Activated naive CD8-positive, alpha-beta T cell treated with anti-CD3 and anti-CD28 coated beads, Interleukin-2, amount 10 ng/mL, durations not matched to agents 7 days and 5 days (primary cell): ENCODE measurements at regions not wholly inside any gene's neighbourhood (a gene's known extent, or its start where the extent isn't known, plus 50 kb on each side); places are given as distances from the start of the nearest gene placed in this dataset.
"Not testable (repeated sequence)": the region's sequence is repeated elsewhere in the genome, so short reads cannot be mapped to it uniquely, and the experiment has no call there.

ENCODE experiments used
- ATAC-seq: fragments of 150-1000 bp; cut with Tn5 transposase; one replicate; pipeline ENCODE4 v1.10.0; 2021; ENCODE audit warnings: low read depth, moderate library complexity
- POLR2A ChIA-PET: fragments of 350-600 bp; sonication (Branson Sonifier 250); formaldehyde crosslinking; loops from one replicate; lab custom pipeline; 2021; ENCODE audit warnings: antibody characterized with exemption; lab: Charles Lee
- DNase-seq: peaks from one replicate; pipeline ENCODE4 v3.0.0; 2021
- H3K27ac Mint-ChIP-seq: one replicate; pipeline ENCODE4 v1.8.0; 2022; ENCODE audit warnings: mild to moderate bottlenecking, mixed read lengths
- H3K27me3 Mint-ChIP-seq: one replicate; pipeline ENCODE4 v1.8.0; 2022; ENCODE audit warnings: mild to moderate bottlenecking, moderate library complexity, mixed read lengths
- H3K36me3 Mint-ChIP-seq: one replicate; pipeline ENCODE4 v1.8.0; 2021; ENCODE audit warnings: mild to moderate bottlenecking, mixed read lengths
- H3K4me1 Mint-ChIP-seq: one replicate; pipeline ENCODE4 v1.8.0; 2021; ENCODE audit warnings: mixed read lengths
- H3K4me3 Mint-ChIP-seq: one replicate; pipeline ENCODE4 v1.8.0; 2022; ENCODE audit warnings: mild to moderate bottlenecking, moderate library complexity, mixed read lengths
- H3K9me3 Mint-ChIP-seq: one replicate; pipeline ENCODE4 v1.8.0; 2021; ENCODE audit warnings: mixed read lengths

GRCh38 chrX:131830400-131831184 is 192.5 kb upstream of the STK26 start:
- POLR2A ChIA-PET, result interaction anchor here (0.5 to 0.6 kb wide), 2 partner anchors 181 to 369 kb away, joined by 3 read pairs; no protein-coding TSS in a partner anchor
- peak overlapping the region; percentile 84 for H3K27ac Mint-ChIP-seq
- H3K9me3 Mint-ChIP-seq, result no peaks in the 10 kb centered on the region
- H3K36me3 Mint-ChIP-seq, result no peaks in the 10 kb centered on the region
- peaks cover 26% of the 10 kb centered on the region for H3K4me1 Mint-ChIP-seq
- H3K4me3 Mint-ChIP-seq, result peak overlapping the region; percentile 84
- DNase-seq (peak; percentile 46), ATAC-seq (peak; percentile 88)
- H3K27me3 Mint-ChIP-seq, result no peaks in the 10 kb centered on the region

DNA sequence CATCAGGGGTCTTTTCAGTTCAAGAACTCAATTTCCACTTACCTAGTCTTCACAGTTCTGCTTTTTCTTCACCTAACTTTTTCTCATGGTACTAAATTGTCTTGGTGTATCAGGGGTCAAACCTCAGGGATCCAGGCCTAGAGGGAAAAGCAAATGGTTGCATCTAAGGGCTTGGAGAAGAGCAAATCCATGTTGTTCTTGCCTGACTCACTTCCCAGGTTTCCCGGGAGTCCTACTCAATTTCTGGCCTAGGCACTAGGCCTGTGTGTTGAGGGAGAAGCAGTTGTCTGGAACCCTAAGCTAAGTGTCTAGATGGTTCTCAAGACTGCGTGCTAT is 191.9 kb upstream of the STK26 start:
- H3K36me3 Mint-ChIP-seq, result no peaks in the 10 kb centered on the region
- peak overlapping the region; percentile 84 for H3K4me3 Mint-ChIP-seq
- H3K27me3 Mint-ChIP-seq, result no peaks in the 10 kb centered on the region
- H3K4me1 Mint-ChIP-seq, result peaks cover 24% of the 10 kb centered on the region
- peak overlapping the region; percentile 84 for H3K27ac Mint-ChIP-seq
- POLR2A ChIA-PET, result interaction anchor here (0.5 to 0.6 kb wide), 2 partner anchors 181 to 368 kb away, joined by 3 read pairs; no protein-coding TSS in a partner anchor
- DNase-seq (no peak), ATAC-seq (no peak)
- no peaks in the 10 kb centered on the region for H3K9me3 Mint-ChIP-seq

DNA sequence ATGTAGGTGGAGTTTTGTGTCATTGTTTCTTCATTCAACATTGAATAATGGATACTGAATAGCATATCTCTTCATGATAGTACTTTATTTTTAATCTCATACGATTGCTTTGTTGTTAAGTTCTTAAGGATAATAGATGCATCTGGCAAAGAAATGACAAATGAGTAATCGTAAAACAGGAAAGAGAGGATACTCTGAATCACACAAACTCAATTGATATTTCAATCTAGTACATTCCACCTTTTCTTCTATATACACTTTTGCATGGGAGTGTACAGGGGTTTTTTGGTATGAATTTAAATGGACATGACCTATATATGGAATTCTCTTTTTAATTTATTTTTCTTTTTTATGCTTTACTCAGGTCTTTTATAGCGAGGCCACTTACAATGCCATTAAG is 186.9 kb upstream of the STK26 start:
- Mint-ChIP-seq H3K36me3 (no peaks in the 10 kb centered on the region), H3K4me3 (no peak overlapping the region), H3K9me3 (no peaks in the 10 kb centered on the region), H3K27ac (no peak overlapping the region), H3K4me1 (peaks cover 10% of the 10 kb centered on the region), H3K27me3 (no peaks in the 10 kb centered on the region)
- DNase-seq (no peak), ATAC-seq (no peak)
- POLR2A ChIA-PET, result no interaction called here

DNA sequence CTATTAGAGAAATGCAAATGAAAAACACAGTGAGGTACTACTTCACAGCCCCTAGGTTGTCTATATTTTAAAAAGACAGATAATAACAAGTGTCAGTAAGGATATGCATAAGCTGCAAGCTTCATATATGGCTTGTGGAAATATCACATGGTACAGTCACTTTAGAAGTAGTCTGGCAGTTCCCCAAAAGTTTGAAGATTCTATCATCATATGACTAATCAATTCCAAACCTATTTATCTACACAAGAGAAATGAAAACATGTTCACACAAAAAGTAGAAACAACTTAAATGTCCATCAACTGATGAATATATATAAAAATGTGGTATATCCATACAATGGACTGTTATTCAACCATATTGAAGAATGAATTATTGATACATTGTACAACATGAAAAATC is 185.8 kb upstream of the STK26 start:
- ATAC-seq (no peak), DNase-seq (no peak)
- Mint-ChIP-seq H3K27me3 (no peaks in the 10 kb centered on the region), H3K27ac (no peak overlapping the region), H3K9me3 (no peaks in the 10 kb centered on the region), H3K36me3 (no peaks in the 10 kb centered on the region), H3K4me3 (no peak overlapping the region), H3K4me1 (peaks cover 3% of the 10 kb centered on the region)
- POLR2A ChIA-PET, result no interaction called here

DNA sequence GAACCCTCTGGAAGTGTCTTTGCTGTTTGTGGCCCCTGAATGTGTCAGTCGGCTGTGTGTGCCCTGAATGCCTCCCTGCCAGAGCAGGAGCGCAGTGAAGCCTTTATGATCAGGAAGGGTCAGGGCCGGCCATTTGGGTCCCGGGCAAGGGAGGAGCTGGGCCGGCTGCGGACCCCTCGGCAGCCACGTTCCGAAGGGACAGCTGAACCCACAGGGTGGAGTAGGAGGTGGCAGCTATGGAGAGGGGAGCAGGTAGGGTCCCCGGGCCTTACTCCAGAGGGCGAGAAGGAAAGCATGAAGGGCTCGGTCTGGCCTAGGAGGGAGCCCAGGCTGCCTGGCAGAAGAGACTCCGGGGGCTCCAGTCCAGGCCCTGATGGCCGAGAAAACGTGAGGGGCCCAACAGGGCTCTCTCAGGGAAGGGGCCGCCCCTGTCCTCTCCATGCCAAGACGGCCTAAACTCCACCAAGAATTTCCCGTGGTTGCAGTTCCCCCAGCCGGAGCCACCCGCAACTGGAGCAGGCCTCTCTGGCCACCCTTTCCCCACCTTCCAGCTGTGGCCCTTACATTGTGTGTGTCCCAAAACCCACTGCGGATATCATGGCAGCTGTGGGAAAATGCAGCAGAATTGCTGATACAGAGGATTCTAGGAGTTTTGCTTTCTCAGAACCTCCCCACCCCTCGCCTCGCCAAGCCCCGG is 182.2 kb upstream of the STK26 start:
- POLR2A ChIA-PET, result interaction anchor here (1.2 kb wide), 1 partner anchor 162 kb away, joined by 3 read pairs; no protein-coding TSS in a partner anchor
- DNase-seq (no peak), ATAC-seq (peak; percentile 18)
- Mint-ChIP-seq H3K4me3 (no peak overlapping the region), H3K27ac (peak overlapping the region; percentile 56), H3K9me3 (no peaks in the 10 kb centered on the region), H3K36me3 (no peaks in the 10 kb centered on the region), H3K4me1 (no peaks in the 10 kb centered on the region), H3K27me3 (peaks cover 2% of the 10 kb centered on the region)

DNA sequence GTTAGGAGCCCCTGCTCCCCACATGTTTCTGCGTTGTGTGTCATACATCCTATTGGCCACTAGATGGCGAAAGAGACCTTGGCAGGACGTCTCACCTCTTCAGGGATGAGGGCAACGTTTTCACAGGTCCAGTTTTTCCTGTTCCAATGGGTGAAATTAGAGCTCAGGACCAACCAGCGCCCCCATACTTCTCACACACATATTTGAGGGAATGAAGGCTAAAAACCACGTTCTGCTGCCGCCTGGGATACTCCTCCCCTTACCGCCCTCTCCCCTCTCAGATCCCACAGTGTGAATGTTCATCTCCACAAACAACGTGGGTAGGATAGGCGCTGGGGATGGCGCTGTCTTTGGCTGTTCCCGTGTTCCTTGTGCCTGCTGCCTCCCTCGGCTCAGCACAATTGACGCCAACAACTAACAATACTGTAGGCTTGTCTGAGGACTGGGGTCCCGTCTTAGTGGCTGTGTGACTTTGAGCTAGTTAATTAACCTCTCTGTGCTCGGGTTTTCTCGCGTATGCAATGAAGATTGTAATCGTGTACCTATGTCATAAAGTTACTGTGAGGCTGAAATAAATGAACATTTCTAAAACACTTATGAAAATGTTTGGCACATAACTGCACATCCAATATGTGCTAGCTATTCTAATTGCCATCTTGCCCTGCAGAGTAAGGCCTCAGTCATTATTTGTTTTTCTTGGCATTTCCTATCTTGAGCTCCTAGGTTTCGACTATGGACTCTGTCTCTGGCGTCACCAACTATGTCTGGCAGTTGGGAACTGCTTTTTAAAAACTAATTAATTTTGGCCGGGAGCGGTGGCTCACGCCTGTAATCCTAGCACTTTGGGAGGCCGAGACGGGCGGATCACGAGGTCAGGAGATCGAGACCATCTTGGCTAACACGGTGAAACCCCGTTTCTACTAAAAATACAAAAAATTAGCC is 181.3 kb upstream of the STK26 start:
- Mint-ChIP-seq H3K27ac (peak overlapping the region; percentile 56), H3K36me3 (no peaks in the 10 kb centered on the region), H3K9me3 (no peaks in the 10 kb centered on the region), H3K4me3 (no peak overlapping the region), H3K4me1 (no peaks in the 10 kb centered on the region), H3K27me3 (peaks cover 2% of the 10 kb centered on the region)
- POLR2A ChIA-PET, result interaction anchor here (0.8 to 1.2 kb wide), 2 partner anchors 163 to 181 kb away, joined by 3 read pairs; partner anchors contain the start of gene STK26
- DNase-seq, result peak; percentile 32
- peak; percentile 58 for ATAC-seq

DNA sequence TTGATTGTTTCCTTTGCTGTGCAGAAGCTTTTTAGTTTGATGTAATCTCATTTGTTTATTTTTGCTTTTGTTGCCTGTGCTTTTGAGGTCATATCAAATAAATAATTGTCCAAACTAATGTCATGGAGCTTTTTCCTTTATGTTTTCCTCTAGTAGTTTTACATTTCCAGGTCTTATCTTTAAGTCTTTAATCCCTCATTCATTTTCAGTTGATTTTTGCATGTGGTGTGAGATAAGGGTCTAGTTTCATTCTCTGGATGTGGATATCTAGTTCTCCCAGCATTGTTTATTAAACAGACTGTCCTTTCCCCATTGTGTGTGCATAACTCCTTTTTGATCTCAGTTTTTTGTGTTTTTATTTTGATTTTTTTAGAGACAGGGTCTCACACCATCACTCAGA is 179.1 kb upstream of the STK26 start:
- Mint-ChIP-seq H3K36me3 (no peaks in the 10 kb centered on the region), H3K4me1 (no peaks in the 10 kb centered on the region), H3K9me3 (no peaks in the 10 kb centered on the region), H3K4me3 (no peak overlapping the region), H3K27ac (no peak overlapping the region), H3K27me3 (peaks cover 2% of the 10 kb centered on the region)
- POLR2A ChIA-PET, result no interaction called here
- ATAC-seq, result no peak
- no peak for DNase-seq

- no peak overlapping the region for H3K27ac Mint-ChIP-seq
- ATAC-seq (no peak), DNase-seq (no peak)
- H3K4me1 Mint-ChIP-seq, result no peaks in the 10 kb centered on the region
- POLR2A ChIA-PET, result no interaction called here
- no peak overlapping the region for H3K4me3 Mint-ChIP-seq
- H3K27me3 Mint-ChIP-seq, result peaks cover 2% of the 10 kb centered on the region
- no peaks in the 10 kb centered on the region for H3K36me3 Mint-ChIP-seq
- H3K9me3 Mint-ChIP-seq, result no peaks in the 10 kb centered on the region
Measured at GRCh38 chrX:131845201-131845600, 177.9 kb upstream of the STK26 start.

GRCh38 chrX:131845771-131846170 is 177.3 kb upstream of the STK26 start:
- Mint-ChIP-seq H3K36me3 (no peaks in the 10 kb centered on the region), H3K27me3 (peaks cover 2% of the 10 kb centered on the region), H3K27ac (no peak overlapping the region), H3K9me3 (no peaks in the 10 kb centered on the region), H3K4me3 (no peak overlapping the region), H3K4me1 (no peaks in the 10 kb centered on the region)
- POLR2A ChIA-PET, result no interaction called here
- ATAC-seq, result no peak
- no peak for DNase-seq

DNA sequence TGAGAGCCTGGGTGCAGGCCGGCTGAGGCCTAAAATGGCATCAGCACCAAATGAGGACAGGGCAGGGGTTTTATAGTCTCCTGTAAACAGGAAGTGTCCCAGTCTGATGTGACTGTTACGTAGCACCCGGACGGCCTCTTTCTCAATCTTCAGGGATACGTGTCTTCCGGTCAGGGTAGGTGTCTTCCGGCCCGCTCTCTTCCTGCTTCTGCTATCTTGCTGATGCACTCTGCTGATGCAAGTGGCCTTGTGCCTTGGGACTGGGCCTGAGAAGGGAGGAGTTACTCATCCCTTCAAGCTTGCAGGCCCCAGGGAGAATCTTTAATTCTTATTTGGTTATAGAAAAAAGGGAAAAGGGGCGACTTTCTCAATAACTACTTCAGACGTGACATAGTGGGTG is 172.1 kb upstream of the STK26 start:
- H3K4me3 Mint-ChIP-seq, ATAC-seq, H3K27ac Mint-ChIP-seq, POLR2A ChIA-PET, H3K4me1 Mint-ChIP-seq, H3K9me3 Mint-ChIP-seq, H3K27me3 Mint-ChIP-seq, H3K36me3 Mint-ChIP-seq, DNase-seq: not testable (repeated sequence)

DNA sequence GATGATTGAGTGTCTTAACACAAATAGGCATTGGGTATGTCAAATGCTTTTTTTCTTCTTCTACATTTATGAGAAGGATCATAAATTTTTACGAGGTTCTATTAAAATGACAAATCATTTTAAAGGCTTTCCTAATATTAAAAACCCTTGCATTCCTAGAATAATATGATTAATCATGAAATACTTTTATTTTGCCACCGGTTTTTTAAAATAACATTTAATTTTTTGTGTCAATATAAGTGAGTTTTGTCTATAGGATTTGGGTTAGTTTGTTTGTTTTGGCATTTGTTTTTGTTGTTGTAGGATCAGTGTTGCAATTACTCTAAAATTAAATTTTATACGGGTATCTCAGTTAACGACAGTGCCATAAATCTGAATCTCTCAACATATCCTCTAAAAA is 169.7 kb upstream of the STK26 start:
- Mint-ChIP-seq H3K9me3 (no peaks in the 10 kb centered on the region), H3K27ac (no peak overlapping the region), H3K27me3 (peaks cover 3% of the 10 kb centered on the region), H3K4me1 (no peaks in the 10 kb centered on the region), H3K36me3 (no peaks in the 10 kb centered on the region), H3K4me3 (no peak overlapping the region)
- no peak for ATAC-seq
- no peak for DNase-seq
- POLR2A ChIA-PET, result no interaction called here

DNA sequence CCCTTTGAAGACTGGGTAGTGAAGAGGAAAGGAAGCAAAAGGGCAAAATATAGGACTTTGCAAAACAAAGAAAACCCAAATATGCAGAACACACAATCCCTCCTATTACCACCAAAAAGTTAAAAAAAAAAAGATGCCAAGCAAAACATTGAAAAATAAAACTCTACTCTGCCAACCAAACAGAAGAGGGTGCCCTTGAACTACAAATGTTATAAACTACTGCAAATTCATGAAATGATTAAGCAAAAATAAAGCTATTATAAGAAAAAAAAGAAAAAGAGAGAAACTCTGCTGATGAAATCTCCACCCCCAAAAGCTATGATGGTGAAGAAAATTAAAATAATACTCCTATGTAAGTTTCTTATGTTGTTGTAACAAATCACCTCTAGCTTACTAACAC is 168.5 kb upstream of the STK26 start:
- H3K4me3 Mint-ChIP-seq, result no peak overlapping the region
- H3K27me3 Mint-ChIP-seq, result peaks cover 3% of the 10 kb centered on the region
- no peaks in the 10 kb centered on the region for H3K36me3 Mint-ChIP-seq
- H3K27ac Mint-ChIP-seq, result no peak overlapping the region
- no peak for DNase-seq
- no peaks in the 10 kb centered on the region for H3K9me3 Mint-ChIP-seq
- no peak for ATAC-seq
- POLR2A ChIA-PET, result no interaction called here
- H3K4me1 Mint-ChIP-seq, result no peaks in the 10 kb centered on the region

GRCh38 chrX:131861088-131861787 is 161.9 kb upstream of the STK26 start:
- H3K4me1 Mint-ChIP-seq, result no peaks in the 10 kb centered on the region
- no peak overlapping the region for H3K27ac Mint-ChIP-seq
- no peaks in the 10 kb centered on the region for H3K27me3 Mint-ChIP-seq
- H3K4me3 Mint-ChIP-seq, result no peak overlapping the region
- H3K9me3 Mint-ChIP-seq, result no peaks in the 10 kb centered on the region
- ATAC-seq (no peak), DNase-seq (no peak)
- POLR2A ChIA-PET, result no interaction called here
- no peaks in the 10 kb centered on the region for H3K36me3 Mint-ChIP-seq
